GM19324 (cell line): ENCODE measurements at regions not wholly inside any gene's neighbourhood (a gene's known extent, or its start where the extent isn't known, plus 50 kb on each side); places are given as distances from the start of the nearest gene placed in this dataset.

Experiments
- ATAC-seq: cut with Tn5 transposase; IDR thresholded peaks from one replicate; pipeline ENCODE4 v1.9.1; 2021; ENCODE audit warnings: mild to moderate bottlenecking, moderate library complexity; ENCODE audit not compliant: unreplicated experiment, low FRiP score

- no peak for ATAC-seq
Measured at GRCh38 chr6:47152666-47153403, 110.7 kb upstream of the ADGRF1 start.

- no peak for ATAC-seq
Measured at GRCh38 chr6:47151232-47151898, 109.2 kb upstream of the ADGRF1 start.

- ATAC-seq: no peak
Measured at GRCh38 chr6:47149554-47149953, 107.4 kb upstream of the ADGRF1 start.

GRCh38 chr6:47149066-47149465 is 106.9 kb upstream of the ADGRF1 start:
- ATAC-seq: no peak

GRCh38 chr6:47147836-47148344 is 105.8 kb upstream of the ADGRF1 start:
- ATAC-seq: no peak

GRCh38 chr6:47147175-47147727 is 105.1 kb upstream of the ADGRF1 start:
- ATAC-seq: no peak

GRCh38 chr6:47146431-47147174 is 104.5 kb upstream of the ADGRF1 start:
- no peak for ATAC-seq

GRCh38 chr6:47145212-47145611 is 103.1 kb upstream of the ADGRF1 start:
- ATAC-seq: no peak

- ATAC-seq: no peak
Measured at GRCh38 chr6:47144306-47144705, 102.2 kb upstream of the ADGRF1 start.

- ATAC-seq: no peak
Measured at GRCh38 chr6:47141963-47142362, 99.8 kb upstream of the ADGRF1 start.

- ATAC-seq: no peak
Measured at GRCh38 chr6:47141171-47141570, 99.0 kb upstream of the ADGRF1 start.

GRCh38 chr6:47138046-47138445 is 95.9 kb upstream of the ADGRF1 start:
- no peak for ATAC-seq

GRCh38 chr6:47137073-47137472 is 94.9 kb upstream of the ADGRF1 start:
- ATAC-seq: no peak

GRCh38 chr6:47135772-47136171 is 93.6 kb upstream of the ADGRF1 start:
- ATAC-seq: no peak

GRCh38 chr6:47134476-47135189 is 92.5 kb upstream of the ADGRF1 start:
- ATAC-seq: no peak

GRCh38 chr6:47133230-47134000 is 91.3 kb upstream of the ADGRF1 start:
- no peak for ATAC-seq

GRCh38 chr6:47132724-47133123 is 90.6 kb upstream of the ADGRF1 start:
- no peak for ATAC-seq

- no peak for ATAC-seq
Measured at GRCh38 chr6:47131773-47132172, 89.6 kb upstream of the ADGRF1 start.

- no peak for ATAC-seq
Measured at GRCh38 chr6:47130086-47130485, 88.0 kb upstream of the ADGRF1 start.

GRCh38 chr6:47129129-47129528 is 87.0 kb upstream of the ADGRF1 start:
- ATAC-seq: no peak
